Stromal cell of bone marrow (primary cell): ENCODE measurements at regions not wholly inside any gene's neighbourhood (a gene's known extent, or its start where the extent isn't known, plus 50 kb on each side); places are given as distances from the start of the nearest gene placed in this dataset.
"Not testable (repeated sequence)": the region's sequence is repeated elsewhere in the genome, so short reads cannot be mapped to it uniquely, and the experiment has no call there.

Experiments
- DNase-seq: peaks from one replicate; pipeline ENCODE4 v3.0.0-alpha.2; 2012; ENCODE audit warnings: low read depth

GRCh38 chr13:90613076-90613795 is 734.3 kb upstream of the MIR17HG start:
- DNase-seq = no peak

GRCh38 chr13:90615236-90615635 is 732.3 kb upstream of the MIR17HG start:
- no peak for DNase-seq

GRCh38 chr13:90615767-90616166 is 731.7 kb upstream of the MIR17HG start:
- DNase-seq = no peak

- no peak for DNase-seq
Measured at GRCh38 chr13:90618133-90618532, 729.4 kb upstream of the MIR17HG start.

GRCh38 chr13:90622541-90622940 is 724.9 kb upstream of the MIR17HG start:
- DNase-seq = no peak

GRCh38 chr13:90623318-90624011 is 724.0 kb upstream of the MIR17HG start:
- no peak for DNase-seq

- no peak for DNase-seq
Measured at GRCh38 chr13:90627813-90628212, 719.7 kb upstream of the MIR17HG start.

GRCh38 chr13:90628471-90628870 is 719.0 kb upstream of the MIR17HG start:
- DNase-seq = no peak

- no peak for DNase-seq
Measured at GRCh38 chr13:90630716-90631115, 716.8 kb upstream of the MIR17HG start.

- no peak for DNase-seq
Measured at GRCh38 chr13:90632184-90632583, 715.3 kb upstream of the MIR17HG start.

GRCh38 chr13:90633849-90634248 is 713.6 kb upstream of the MIR17HG start:
- DNase-seq = no peak

- DNase-seq = no peak
Measured at GRCh38 chr13:90640976-90641375, 706.5 kb upstream of the MIR17HG start.

GRCh38 chr13:90641884-90642283 is 705.6 kb upstream of the MIR17HG start:
- no peak for DNase-seq

- DNase-seq = no peak
Measured at GRCh38 chr13:90645582-90645981, 701.9 kb upstream of the MIR17HG start.

GRCh38 chr13:90648497-90648896 is 699.0 kb upstream of the MIR17HG start:
- DNase-seq = no peak

GRCh38 chr13:90652036-90652435 is 695.5 kb upstream of the MIR17HG start:
- DNase-seq = no peak

GRCh38 chr13:90654970-90655369 is 692.5 kb upstream of the MIR17HG start:
- no peak for DNase-seq

- DNase-seq = not testable (repeated sequence)
Measured at GRCh38 chr13:90664200-90664599, 683.3 kb upstream of the MIR17HG start.

- DNase-seq = no peak
Measured at GRCh38 chr13:90673746-90674145, 673.7 kb upstream of the MIR17HG start.

- no peak for DNase-seq
Measured at GRCh38 chr13:90675129-90675528, 672.4 kb upstream of the MIR17HG start.

- no peak for DNase-seq
Measured at GRCh38 chr13:90680826-90681225, 666.7 kb upstream of the MIR17HG start.

- DNase-seq = no peak
Measured at GRCh38 chr13:90683711-90684131, 663.8 kb upstream of the MIR17HG start.

GRCh38 chr13:90686442-90686841 is 661.0 kb upstream of the MIR17HG start:
- no peak for DNase-seq

GRCh38 chr13:90689111-90689510 is 658.4 kb upstream of the MIR17HG start:
- DNase-seq = no peak
